ENCODE measurements at regions not wholly inside any gene's neighbourhood (a gene's known extent, or its start where the extent isn't known, plus 50 kb on each side); places are given as distances from the start of the nearest gene placed in this dataset.

DNA sequence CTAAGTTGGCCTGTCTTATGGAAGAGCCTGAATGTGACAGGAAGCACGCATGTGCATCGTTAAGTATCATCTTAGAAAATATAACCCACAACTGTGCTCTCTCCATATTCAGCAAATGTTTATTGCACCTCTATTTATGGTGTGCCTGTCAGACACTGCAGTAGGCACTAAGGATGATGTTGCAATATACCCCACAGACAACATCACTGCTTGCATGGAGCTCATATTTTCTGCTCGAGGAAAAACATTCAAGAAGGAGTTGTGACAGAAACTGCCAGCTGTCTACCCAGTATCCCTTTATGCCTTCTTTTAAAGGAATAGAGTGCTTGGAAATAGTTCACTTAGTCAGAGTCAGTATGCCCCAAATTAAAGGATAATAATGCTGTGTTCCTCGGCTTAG is 132.3 kb upstream of the RBFOX1 start:
- ChIA-PET CTCF (no interaction called here), POLR2A (no interaction called here)

DNA sequence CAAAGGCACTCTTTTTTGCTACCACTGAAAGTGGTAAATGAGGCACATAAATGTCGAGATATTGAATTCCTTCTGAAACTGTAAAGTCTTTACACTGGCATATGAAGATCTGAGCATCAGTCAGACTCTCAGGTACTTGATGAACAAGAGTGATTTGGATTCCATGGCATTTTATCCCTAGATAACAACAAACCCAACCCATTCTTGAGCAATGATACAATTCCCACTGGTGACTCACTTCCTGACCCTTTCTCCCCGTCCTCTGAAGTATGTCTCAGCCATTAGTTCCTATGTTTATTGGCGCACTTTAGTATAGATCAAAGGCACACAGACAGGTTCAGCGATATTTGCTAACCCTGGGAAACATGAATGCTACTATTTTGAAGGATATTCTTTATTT is 147.0 kb upstream of the RBFOX1 start:
- ChIA-PET CTCF (no interaction called here), POLR2A (no interaction called here)

DNA sequence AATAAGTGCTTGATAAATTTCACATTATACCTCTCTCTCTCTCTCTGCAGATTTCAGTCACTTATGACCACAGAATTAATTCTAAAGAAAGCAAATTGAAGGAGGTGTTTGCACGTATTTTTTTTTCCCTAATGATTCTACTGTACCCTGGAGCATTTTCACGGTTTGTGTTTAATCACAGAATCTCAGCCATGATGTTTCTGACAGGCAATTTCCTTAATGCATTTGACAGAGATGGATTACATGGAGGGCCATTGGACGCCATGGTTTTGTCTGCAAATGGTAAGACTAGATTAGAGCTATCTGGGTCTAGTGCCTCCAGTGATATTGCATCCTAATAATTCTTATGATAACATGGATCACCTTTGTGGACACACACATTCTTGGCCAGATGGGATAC is 147.5 kb upstream of the RBFOX1 start:
- ChIA-PET POLR2A (no interaction called here), CTCF (no interaction called here)

DNA sequence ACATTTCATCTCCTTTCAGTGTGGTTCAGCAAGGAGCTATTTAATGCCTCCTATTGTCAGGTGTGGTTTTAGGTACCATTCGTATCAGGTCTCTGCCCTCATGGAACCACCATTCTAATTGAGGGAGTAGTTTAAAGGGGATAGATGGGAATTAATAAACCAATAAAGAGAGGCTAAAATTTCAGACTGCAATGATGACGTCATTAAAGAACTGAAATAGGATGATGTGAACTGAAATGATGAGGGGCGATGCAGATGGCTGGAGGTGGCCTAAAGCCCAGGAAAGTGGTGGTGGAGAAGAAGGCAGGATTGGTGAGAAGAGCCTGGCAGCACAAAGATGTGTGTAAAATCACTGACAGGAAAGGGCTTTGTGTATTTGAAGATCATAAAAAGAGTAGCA is 148.9 kb upstream of the RBFOX1 start:
- POLR2A ChIA-PET = no interaction called here
- CTCF ChIA-PET = no interaction called here

DNA sequence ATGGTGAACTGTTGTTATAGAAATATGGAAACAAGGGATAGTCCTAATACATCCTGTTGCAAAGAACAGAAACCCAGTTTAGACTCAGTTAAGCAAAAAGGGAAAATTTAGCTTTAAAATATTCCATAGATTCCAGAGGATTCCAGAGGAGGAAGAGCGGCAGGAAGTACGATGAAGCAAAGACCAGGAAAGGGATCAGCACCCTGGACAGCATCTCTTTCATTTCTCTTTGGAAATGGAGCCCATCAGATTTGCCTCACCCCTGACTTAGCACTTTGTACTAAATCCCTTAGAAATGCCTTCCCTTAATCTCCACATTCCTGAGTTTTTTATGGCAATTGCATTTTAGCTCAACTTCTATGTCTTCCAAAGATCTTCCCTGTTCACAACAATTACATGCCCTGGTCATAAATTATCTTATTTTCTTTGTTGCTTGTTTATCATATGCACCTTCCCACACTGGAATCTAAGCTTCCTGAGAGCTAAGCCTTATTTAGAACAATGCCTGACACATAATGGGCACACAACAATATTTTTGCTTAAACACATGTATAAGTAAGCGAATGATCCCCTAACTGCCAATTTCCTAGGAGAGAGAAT is 150.0 kb upstream of the RBFOX1 start:
- ChIA-PET CTCF (interaction anchor here (0.7 kb wide), 1 partner anchor 12 kb away, joined by 3 read pairs; no protein-coding TSS in a partner anchor), POLR2A (no interaction called here)

DNA sequence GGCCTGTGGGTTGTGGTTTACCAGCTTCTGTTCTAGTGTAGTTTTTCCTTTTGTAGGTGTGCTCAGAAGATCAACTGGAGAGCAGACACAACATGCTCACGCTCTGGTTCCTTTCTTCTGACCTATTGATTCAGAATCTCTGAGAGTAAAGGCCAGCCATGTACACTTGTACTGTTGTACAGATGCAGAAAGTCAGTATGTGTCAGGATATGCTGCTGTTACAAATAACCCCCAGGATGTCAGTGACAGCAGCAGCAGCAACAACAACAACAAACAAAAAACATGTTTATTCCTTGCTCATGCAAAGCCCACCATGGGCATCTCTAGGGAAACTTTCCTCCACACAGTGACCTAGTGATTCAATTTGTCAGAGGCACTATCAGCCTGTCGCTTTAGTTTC is 154.8 kb upstream of the RBFOX1 start:
- CTCF ChIA-PET = no interaction called here
- POLR2A ChIA-PET = no interaction called here

DNA sequence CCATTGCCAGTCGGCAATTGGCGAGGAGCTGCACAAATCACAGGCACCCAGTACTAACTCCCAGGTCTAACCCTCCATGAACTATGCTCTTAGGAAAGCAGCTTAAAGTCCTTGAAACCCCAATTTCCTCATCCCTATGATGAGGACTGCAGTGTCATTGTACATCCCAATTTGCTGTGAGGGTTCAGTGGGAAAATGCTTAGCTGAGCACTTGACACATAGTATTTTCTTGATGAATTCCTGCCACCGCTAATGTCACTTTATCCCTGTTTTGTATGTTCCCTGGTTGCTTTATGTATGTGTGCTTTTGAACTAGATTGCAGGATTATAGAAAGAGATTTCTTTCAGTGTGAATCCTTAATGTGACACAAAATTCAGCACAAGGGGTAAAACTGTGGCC is 161.5 kb upstream of the RBFOX1 start:
- POLR2A ChIA-PET = no interaction called here
- CTCF ChIA-PET = no interaction called here

DNA sequence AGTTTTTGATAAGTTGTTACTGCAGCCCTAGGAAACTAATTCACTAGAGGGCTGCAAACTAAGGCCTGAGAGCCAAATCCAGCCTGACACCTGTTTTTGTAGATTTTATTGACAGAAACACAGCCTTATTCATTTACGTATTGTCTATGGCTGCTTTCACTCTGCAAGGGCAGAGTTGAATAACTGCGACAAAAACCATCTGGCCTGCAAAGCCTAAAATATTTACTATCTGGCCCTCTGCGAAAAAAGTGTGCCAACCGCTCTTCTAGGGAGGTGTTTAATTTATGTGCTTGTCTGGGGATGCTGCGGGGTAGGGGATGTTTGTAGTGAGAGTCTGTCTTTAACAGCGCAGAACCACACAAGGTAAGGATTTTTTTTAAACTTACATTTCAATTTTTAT is 165.0 kb upstream of the RBFOX1 start:
- CTCF ChIA-PET = no interaction called here
- POLR2A ChIA-PET = no interaction called here

DNA sequence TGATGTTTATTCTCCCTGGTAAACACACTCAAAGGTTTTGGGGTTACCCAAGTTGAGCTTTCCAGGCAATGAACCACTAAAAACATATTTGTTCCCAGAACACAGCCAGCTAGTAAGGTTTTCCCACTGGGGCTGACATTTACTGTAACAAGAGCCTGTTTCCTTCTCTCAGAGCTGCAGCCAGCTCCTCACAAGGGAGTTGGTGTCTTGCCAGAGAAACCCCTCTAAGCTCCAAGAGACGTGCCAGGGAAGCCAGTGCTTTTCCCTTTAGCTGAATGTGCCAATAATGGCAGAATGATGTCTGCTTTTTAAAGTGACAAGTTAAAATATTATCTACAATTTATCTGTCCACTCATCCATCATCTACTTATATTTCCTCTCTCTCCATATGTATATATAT is 170.8 kb upstream of the RBFOX1 start:
- ChIA-PET POLR2A (no interaction called here), CTCF (no interaction called here)

DNA sequence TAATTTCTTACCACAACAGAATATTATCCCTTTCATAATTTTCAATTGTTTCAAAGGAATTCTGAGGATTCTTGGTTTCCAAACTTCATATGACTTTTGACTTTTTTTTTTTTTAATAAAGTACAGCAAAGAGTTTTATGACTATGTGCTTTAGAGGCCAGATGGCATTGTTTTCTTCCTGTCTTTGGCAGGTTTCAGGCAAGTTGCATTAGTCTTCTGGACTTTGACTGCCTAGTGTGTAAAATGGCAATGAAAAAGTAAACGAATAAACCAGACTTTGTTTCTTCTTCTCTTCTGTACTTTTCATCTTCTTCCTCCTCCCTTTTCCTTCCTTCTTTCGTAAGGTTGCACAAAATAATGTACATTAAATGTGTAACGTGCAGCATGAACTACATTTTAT is 172.6 kb upstream of the RBFOX1 start:
- ChIA-PET CTCF (no interaction called here), POLR2A (no interaction called here)

DNA sequence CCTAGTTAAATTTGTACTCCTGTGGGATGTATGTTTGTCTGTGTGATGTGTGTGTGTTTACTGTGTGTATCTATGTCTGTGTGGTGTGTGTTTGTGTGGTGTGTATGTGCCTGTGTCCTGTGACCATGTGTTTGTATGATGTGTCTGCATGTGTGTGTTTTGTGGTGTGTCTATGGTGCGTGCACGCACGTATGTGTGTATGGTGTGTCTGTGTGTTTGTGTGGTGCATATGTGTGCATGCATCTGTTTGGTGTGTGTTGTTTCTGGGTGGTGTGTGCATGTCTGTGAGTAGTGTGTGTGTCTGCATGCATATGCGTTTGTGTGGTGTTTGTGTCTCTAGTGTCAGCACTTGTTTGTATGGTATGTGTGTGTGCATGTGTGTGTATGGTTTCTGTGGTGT is 174.2 kb upstream of the RBFOX1 start:
- CTCF ChIA-PET = no interaction called here
- POLR2A ChIA-PET = no interaction called here

DNA sequence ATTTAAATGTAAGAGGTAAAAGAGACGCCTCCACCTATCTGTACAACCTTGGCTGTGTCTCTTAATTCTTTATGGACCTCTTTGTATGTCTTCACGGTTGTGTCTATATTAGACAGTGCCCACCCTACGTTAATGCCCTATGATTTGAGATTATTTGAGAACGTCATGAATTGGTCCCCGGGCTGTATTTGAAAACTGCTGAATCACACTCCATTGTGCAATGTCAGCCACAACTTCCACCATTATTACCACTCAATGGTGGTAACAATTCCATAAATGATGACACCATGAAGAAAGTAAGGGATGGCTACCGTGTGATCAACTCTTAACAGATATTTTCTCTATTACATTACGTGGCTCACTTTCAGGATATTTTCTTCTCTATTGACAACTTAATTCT is 182.4 kb upstream of the RBFOX1 start:
- ChIA-PET CTCF (no interaction called here), POLR2A (no interaction called here)

DNA sequence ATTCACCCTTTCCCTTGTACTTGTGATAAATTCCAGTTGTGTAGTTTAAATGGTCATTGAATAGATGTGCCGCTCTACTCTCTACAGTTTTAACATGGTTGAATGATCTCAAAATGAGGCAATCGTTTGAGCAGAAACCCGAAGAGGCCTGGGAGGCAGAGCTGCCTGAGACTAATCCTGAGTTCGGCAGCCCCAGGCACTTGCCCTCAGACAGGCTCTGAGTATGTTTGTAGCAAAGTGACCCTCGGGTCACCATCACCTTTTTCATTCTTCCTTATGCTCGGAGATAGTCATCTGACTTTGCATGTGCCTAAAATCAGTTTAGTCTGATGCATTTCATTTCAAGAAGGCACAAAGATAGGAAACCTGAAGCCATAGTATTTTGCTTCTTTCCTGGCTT is 184.0 kb upstream of the RBFOX1 start:
- CTCF ChIA-PET = no interaction called here
- POLR2A ChIA-PET = no interaction called here

DNA sequence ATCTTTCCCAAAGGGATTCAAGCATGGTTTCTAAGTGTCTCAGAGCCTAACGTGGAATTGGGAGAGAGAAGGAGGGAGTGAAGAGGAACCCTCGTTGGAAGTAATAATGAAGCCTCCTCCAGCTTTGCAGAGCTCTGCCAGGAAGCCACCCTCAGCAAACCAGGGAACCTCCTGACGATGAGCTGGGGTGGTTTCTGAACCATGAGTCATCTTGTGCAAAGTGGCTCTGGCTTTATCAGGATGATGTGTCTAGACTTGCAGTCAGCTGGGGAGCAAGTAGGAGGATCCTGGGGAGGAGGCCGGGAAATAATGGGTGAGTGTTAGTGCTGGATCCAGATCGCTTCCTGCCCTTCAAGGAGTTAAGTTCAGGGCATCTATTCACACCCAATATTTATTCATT is 191.7 kb upstream of the RBFOX1 start:
- ChIA-PET POLR2A (no interaction called here), CTCF (no interaction called here)

DNA sequence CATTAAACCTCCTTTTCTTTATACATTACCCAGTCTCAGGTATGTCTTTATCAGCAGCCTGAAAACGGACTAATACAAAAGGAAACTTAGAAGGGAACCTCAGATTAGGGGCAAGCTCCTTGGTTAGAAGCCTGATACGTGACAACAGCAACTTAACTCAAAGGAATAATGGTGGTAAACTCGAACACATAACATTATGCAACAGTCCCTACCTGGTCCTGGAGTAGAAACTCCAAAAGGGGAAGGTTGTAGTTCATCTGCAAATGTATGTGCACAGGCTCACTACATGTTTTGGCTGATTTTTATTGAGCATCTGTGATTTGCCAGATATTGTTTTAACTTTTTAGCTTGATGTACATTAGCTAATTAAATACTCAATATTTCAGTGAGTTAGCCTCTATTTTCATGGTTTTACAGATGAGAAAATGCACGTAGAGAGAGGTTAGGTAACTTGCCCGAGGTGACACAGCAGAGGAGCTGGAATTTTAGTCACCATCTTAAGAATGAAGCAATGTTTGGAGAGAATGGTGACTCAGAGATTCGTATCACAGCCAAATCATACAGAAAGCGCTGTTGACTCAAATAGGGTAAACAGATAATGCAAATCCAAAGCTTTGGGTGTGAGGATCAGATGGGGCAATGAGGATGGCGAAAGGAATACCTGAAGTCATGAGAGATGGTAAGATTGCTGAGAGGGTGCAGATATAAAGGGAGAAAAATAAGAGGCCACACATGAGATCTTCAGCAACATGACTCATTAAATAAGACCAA is 194.9 kb upstream of the RBFOX1 start:
- ChIA-PET POLR2A (no interaction called here), CTCF (no interaction called here)

DNA sequence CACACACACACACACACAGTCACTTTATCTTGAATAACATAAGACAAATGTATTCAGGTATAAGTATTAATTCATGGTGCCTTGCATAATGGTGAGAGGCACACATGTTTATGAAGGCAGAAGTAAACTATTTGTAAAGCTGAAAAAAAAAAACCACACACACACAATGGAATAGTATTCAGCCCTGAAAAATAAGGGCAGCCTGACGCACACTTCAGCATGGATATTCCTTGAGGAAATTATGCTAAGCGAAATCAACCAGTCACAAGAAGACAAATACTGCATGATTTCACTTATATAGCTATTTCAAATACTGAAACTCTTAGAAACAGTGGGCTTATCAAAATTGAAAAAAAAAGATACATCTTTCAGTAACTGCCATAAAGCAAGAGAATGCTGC is 200.2 kb upstream of the RBFOX1 start:
- ChIA-PET POLR2A (no interaction called here), CTCF (no interaction called here)

DNA sequence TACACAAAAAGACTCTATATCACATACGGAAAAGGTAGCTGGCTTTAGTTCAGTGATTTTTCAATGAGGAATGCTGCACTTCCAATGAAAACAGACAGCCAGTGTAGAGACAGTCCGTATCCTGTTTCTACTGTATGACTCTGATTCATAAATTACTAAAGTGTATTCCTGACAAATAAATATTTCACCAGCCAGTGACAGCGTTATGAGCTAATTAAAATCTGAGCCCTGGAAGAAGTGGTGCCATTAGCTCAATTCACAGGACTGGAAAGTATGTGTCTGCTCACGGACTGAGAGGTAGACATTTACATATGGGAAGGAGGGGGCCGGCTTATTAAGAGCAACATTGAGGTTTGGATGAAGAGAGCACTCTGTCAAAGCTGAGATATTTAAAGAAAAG is 207.9 kb upstream of the RBFOX1 start:
- ChIA-PET POLR2A (no interaction called here), CTCF (no interaction called here)

DNA sequence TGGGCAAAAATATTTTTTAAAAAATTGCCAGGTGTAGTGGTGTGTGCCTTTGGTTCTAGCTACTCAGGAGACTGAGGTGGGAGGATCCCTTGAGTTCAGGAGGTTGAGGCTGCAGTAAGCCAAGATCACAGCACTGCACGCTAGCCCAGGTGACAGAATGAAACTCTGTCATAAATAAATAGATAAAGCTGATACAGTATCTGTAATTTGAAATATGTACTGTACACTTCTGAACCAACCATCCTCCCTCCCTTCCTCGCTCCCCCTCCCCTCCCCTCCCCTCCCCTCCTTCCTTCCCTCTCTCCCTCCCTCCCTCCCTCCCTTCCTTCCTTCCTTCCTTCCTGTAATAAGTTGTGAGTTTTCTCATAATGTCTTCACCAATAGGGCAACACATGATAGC is 208.4 kb upstream of the RBFOX1 start:
- ChIA-PET CTCF (no interaction called here), POLR2A (no interaction called here)

DNA sequence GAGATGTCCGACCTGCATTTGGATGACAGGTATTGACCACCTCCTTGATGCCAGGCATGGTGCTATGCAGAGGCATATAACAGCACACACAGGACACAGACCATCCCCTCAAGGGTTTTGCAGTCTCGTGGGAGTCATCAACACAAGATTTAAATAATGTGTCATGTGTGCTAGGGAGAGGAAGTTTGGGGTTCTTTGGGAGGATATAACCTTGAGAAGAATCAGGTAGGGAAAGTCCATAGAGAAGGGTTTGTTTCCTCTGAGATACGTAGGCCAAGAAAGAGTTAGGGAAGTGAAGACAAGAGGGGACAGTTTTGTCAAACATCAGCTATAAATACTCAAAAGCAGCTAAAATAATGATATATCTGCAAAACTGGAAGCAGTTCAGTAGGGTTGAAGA is 215.9 kb upstream of the RBFOX1 start:
- POLR2A ChIA-PET = no interaction called here
- CTCF ChIA-PET = no interaction called here

DNA sequence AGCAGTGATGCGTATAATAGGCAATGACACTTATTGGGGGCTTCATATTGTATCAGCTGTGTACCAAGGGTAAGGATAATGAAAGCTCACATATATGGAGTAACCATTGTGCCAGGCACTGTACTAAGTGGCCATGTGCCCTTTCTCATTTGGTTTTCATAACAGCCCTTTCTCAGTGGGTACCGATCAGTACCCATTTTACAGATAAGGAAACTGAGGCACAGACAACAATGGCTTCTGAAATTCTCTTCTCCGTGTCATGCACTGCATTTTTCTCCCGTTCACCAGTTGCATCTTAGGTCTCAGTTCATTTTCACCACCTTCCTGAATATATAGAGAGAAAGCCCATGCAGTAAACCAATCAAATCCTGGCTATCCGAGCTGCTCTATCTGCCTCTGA is 216.7 kb upstream of the RBFOX1 start:
- ChIA-PET POLR2A (no interaction called here), CTCF (no interaction called here)

DNA sequence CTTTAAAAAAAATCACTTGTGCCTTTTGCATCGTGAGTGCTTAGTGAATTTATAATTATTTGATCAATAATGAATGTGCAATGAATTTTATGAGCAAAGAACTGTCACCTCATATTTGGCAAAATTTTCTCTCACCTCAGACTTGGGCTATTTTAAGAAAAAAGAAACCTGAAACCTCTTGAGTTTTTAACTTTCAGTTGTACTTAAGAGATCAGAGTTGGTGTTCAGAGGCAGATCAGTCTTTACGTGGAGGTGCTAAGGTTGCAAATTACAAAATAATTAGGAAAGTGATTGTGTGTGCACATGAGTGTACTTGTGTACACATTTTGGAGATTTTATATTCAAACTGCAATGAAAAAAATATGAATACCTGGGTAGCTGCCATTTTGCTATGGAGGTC is 218.7 kb upstream of the RBFOX1 start:
- CTCF ChIA-PET = no interaction called here
- POLR2A ChIA-PET = no interaction called here

DNA sequence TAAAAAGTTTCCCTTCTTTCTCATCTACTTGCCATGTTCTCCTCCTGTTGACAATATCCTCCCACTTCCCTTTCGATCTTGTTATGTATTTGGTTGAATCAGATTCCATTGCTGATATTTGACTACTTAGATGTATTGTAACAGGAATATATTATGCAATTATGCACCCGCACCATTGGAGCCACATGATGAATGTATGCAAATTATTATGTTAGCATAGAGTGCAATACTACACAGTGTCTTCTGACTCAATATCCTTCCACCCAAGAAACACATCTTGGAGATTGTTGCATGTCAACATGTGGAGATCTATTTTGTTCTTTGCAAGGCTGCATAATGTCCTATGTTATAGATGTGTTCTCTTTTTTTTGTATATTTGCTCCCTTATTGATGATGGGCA is 219.2 kb upstream of the RBFOX1 start:
- CTCF ChIA-PET = no interaction called here
- POLR2A ChIA-PET = no interaction called here

DNA sequence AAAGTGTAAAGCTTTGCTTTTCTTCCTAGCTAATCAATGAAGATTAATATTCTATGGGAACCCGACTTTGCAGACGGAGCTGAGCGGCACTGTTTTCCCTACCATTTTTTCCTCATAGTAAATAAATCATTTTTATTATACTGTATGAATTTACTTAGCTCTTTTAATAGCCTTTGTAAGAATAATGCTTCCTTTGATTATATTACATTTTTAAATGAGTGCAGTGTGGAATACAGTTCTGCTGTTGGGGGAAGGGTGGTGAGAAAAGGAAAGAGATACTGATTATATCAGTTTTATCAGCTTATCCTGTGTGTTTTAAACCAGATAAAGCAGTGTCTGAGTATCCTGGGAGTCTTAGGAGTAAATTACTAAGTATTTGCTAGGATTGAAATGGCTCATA is 221.4 kb upstream of the RBFOX1 start:
- ChIA-PET CTCF (no interaction called here), POLR2A (no interaction called here)
